Progenitor cell of endocrine pancreas (in vitro differentiated cells): ENCODE measurements at regions not wholly inside any gene's neighbourhood (a gene's known extent, or its start where the extent isn't known, plus 50 kb on each side); places are given as distances from the start of the nearest gene placed in this dataset.
A peak's percentile ranks its signal among the peaks of the same experiment; 100 is the strongest.

Experiments used
- DNase-seq: peaks from one replicate; pipeline ENCODE4 v3.0.0; 2021; ENCODE audit warnings: low spot score; ENCODE audit not compliant: unreplicated experiment
- H3K27ac Mint-ChIP-seq: 2 replicates; pipeline ENCODE4 v1.8.0; 2021; ENCODE audit warnings: mild to moderate bottlenecking, moderate library complexity, mixed read lengths
- H3K27me3 Mint-ChIP-seq: 2 replicates; pipeline ENCODE4 v1.8.0; 2021; ENCODE audit warnings: mixed read lengths
- H3K36me3 Mint-ChIP-seq: 2 replicates; pipeline ENCODE4 v1.8.0; 2022; ENCODE audit warnings: mixed read lengths; ENCODE audit not compliant: insufficient read depth
- H3K4me1 Mint-ChIP-seq: 2 replicates; pipeline ENCODE4 v1.8.0; 2021; ENCODE audit warnings: low read depth, mixed read lengths
- H3K4me3 Mint-ChIP-seq: 2 replicates; pipeline ENCODE4 v1.8.0; 2021; ENCODE audit warnings: low read depth, mild to moderate bottlenecking, moderate library complexity, mixed read lengths
- H3K9me3 Mint-ChIP-seq: 2 replicates; pipeline ENCODE4 v1.8.0; 2021; ENCODE audit warnings: low read depth, mixed read lengths
- TF ChIP-seq, protein P1 (sequence below): fragments of 200-600 bp; sonication (generic); IDR thresholded peaks from one replicate; pipeline ENCODE4 v1.5.0; 2021; ENCODE audit warnings: antibody characterized with exemption, mild to moderate bottlenecking; ENCODE audit not compliant: unreplicated experiment

DNA sequence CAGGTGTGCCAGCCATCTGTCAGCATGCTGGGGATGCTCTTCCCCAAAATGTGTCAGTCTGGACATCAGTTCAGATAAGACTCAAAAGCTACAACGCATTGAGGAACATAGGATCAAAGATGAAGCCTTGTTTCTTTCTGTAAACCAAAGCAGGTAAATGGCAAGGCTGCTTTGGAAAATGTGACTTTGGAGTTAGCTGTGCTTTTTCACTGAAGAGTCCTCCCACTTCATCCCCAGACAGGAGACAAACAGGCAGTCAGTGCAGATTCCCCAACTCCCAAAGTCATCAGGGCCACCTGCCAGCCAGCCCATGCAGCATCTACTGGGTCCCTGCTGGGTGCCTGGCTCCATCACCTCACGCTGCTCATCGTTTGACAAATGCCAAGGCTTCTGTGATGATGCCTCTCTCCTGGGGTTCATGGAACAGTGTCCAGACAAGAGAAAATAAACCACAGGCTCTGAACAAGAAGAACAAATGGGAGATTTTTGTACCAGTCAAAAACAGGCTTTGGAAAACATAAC is 205.0 kb upstream of the BTBD3 start:
- H3K27me3 Mint-ChIP-seq, result no peaks in the 10 kb centered on the region
- no peak overlapping the region for H3K4me3 Mint-ChIP-seq

DNA sequence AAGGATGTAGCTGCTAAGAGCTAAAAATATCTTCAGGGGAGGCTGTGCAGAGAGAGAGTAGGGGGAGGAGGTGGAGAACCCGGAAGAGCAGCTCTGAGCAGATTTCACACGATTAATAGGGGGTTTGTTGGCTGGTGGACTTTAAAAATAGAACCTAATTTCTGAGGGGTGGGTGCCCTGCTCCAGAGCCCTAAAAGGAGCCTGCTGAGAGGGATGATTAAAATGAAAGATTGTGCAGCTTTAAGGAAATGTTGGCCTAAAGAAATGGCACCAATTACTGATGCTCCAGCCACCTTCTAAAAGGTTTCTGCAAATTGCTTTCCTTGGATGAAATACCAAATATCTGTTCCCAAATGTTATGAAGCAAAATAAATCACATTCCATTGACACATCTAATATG is 202.8 kb upstream of the BTBD3 start:
- Mint-ChIP-seq H3K9me3 (peaks cover 3% of the 10 kb centered on the region), H3K27me3 (no peaks in the 10 kb centered on the region), H3K4me1 (peaks cover 5% of the 10 kb centered on the region), H3K27ac (no peak overlapping the region), H3K36me3 (peaks cover under 1% of the 10 kb centered on the region), H3K4me3 (no peak overlapping the region)
- DNase-seq, result no peak
- TF ChIP-seq, protein P1, sequence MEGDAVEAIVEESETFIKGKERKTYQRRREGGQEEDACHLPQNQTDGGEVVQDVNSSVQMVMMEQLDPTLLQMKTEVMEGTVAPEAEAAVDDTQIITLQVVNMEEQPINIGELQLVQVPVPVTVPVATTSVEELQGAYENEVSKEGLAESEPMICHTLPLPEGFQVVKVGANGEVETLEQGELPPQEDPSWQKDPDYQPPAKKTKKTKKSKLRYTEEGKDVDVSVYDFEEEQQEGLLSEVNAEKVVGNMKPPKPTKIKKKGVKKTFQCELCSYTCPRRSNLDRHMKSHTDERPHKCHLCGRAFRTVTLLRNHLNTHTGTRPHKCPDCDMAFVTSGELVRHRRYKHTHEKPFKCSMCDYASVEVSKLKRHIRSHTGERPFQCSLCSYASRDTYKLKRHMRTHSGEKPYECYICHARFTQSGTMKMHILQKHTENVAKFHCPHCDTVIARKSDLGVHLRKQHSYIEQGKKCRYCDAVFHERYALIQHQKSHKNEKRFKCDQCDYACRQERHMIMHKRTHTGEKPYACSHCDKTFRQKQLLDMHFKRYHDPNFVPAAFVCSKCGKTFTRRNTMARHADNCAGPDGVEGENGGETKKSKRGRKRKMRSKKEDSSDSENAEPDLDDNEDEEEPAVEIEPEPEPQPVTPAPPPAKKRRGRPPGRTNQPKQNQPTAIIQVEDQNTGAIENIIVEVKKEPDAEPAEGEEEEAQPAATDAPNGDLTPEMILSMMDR, result no peak

More for the DNA sequence above, 205.0 kb upstream of the BTBD3 start:
- Mint-ChIP-seq H3K9me3 (peaks cover 9% of the 10 kb centered on the region), H3K27ac (no peak overlapping the region), H3K36me3 (peaks cover 2% of the 10 kb centered on the region), H3K4me1 (peaks cover 5% of the 10 kb centered on the region)
- TF ChIP-seq, protein P1, result no peak
- DNase-seq, result no peak

DNA sequence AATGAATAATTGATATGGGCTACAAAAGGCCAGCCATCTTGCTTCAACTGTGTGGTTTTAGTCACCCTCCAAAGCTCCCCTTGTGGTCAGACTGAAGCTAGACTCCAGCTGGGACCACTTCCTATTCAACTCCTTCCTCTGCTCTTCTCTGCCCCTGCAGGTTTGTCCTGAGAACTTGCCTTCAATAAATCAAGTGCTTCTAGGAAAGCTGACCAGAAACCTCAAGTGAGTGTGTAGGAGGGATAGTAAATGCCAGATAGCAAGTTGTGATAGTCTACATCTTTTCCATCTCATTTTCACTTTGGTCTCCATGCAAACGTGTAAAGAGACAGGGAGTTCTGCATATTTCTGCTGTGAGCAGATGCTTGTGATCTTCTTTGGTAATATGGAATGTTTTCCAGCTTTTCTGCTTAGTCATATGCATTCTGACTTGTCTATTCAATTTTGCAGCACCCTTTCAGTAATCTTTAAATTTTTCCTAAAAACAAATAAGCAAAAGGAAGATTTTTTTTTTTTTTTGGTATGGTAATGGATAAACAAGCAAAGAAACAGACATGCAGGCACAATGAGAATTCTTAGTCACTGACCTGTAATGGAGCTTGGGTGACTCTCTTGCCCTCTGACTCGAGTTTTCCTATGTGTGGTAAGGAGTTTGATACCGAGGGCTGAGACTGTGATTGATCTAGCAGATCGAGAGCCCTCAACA is 201.3 kb upstream of the BTBD3 start:
- Mint-ChIP-seq H3K9me3 (no peaks in the 10 kb centered on the region), H3K4me1 (peaks cover 5% of the 10 kb centered on the region), H3K27ac (no peak overlapping the region), H3K4me3 (no peak overlapping the region), H3K27me3 (no peaks in the 10 kb centered on the region), H3K36me3 (no peaks in the 10 kb centered on the region)
- DNase-seq, result no peak
- TF ChIP-seq, protein P1, result peak; percentile 60

DNA sequence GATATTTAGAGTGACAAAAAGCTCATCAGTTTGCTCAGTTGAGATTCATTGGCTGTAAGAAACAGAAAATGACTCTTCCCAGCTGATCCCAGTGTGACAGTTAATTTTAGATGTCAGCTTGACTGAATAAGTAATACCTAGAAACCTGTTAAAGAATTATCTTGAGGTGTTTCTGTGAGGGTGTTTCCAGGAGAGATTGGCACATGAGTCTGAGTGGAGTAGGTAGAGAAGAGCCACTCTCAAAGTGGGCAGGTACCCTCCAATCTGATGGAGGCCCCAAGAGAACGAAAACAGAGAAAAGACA is 200.8 kb upstream of the BTBD3 start:
- peaks cover 5% of the 10 kb centered on the region for H3K4me1 Mint-ChIP-seq
- no peaks in the 10 kb centered on the region for H3K27me3 Mint-ChIP-seq

DNA sequence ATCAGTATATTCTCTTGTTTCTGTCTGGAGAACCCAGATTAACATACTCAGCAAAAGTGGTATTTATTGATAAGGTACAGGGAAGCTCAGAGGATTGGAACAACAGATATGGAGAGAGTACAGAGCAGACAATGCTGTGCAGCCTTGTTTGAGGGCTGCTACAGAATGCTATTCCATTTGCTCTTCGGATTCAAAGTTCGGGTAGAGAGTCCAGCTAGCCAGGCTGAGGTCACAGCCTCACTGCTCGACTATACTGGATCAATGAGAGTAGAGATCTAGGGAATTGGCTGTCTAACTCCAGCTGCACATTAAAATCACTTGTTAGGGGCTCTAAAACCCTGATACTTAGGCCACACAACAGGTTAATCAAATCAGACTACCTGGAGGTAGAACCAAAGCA is 200.1 kb upstream of the BTBD3 start:
- no peak for DNase-seq
- TF ChIP-seq, protein P1, result no peak
- Mint-ChIP-seq H3K27ac (peak overlapping the region; percentile 12), H3K4me3 (no peak overlapping the region), H3K4me1 (peaks cover 5% of the 10 kb centered on the region), H3K9me3 (no peaks in the 10 kb centered on the region), H3K27me3 (no peaks in the 10 kb centered on the region), H3K36me3 (no peaks in the 10 kb centered on the region)

More for the DNA sequence above, 200.8 kb upstream of the BTBD3 start:
- Mint-ChIP-seq H3K27ac (no peak overlapping the region), H3K9me3 (no peaks in the 10 kb centered on the region), H3K36me3 (no peaks in the 10 kb centered on the region), H3K4me3 (no peak overlapping the region)
- no peak for DNase-seq
- TF ChIP-seq, protein P1, result no peak
